ENCODE measurements at regions not wholly inside any gene's neighbourhood (a gene's known extent, or its start where the extent isn't known, plus 50 kb on each side); places are given as distances from the start of the nearest gene placed in this dataset.

- intact Hi-C loops (cut with DNase I), result no loop called here
- no peak overlapping the region for H3K27ac ChIP-seq
- no peak for TF ChIP-seq POLR2AphosphoS5 (IDR thresholded peaks at IDR 0.05; ENCODE audit: insufficient read depth in 1 of 2, low read depth in 1 of 2)
- TF ChIP-seq POLR2A (IDR thresholded peaks at IDR 0.05), result no peak
- TF ChIP-seq, protein P1, sequence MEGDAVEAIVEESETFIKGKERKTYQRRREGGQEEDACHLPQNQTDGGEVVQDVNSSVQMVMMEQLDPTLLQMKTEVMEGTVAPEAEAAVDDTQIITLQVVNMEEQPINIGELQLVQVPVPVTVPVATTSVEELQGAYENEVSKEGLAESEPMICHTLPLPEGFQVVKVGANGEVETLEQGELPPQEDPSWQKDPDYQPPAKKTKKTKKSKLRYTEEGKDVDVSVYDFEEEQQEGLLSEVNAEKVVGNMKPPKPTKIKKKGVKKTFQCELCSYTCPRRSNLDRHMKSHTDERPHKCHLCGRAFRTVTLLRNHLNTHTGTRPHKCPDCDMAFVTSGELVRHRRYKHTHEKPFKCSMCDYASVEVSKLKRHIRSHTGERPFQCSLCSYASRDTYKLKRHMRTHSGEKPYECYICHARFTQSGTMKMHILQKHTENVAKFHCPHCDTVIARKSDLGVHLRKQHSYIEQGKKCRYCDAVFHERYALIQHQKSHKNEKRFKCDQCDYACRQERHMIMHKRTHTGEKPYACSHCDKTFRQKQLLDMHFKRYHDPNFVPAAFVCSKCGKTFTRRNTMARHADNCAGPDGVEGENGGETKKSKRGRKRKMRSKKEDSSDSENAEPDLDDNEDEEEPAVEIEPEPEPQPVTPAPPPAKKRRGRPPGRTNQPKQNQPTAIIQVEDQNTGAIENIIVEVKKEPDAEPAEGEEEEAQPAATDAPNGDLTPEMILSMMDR (IDR thresholded peaks at IDR 0.05), result no peak
- H3K36me3 ChIP-seq, result no peaks in the 10 kb centered on the region
- no peaks in the 10 kb centered on the region for H3K9me3 ChIP-seq
- no peak overlapping the region for H3K4me3 ChIP-seq
- no peaks in the 10 kb centered on the region for H3K4me1 ChIP-seq
- H3K27me3 ChIP-seq, result no peaks in the 10 kb centered on the region
- DNase-seq (ENCODE audit: extremely low spot score in 2 of 2), result no peak
These were observed 370.1 kb downstream of the CD83 start for GRCh38 chr6:14487625-14488024.

DNA sequence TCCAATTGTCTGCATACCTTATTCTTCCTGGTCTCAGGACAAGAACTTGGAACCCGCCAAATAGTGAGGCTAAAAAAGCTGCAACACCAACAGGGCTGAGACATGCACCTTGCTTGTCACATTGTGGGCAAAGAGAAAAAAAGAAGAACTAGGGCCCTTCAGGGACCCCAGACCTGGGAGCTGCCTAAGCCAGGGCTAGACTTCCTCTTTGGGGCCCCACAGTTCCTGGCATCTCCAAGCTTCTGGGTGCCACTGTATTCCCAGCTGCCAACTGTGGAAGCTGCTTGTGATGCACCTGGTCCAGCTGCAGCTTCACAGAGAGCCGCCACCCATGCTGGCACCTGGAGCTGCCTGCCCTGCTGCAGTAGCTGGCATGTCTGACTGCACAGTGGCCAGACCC, 370.6 kb downstream of the CD83 start:
- Histone ChIP-seq H3K4me3 (no peak overlapping the region), H3K4me1 (no peaks in the 10 kb centered on the region), H3K36me3 (no peaks in the 10 kb centered on the region), H3K9me3 (no peaks in the 10 kb centered on the region), H3K27me3 (no peaks in the 10 kb centered on the region), H3K27ac (no peak overlapping the region)
- no peak for TF ChIP-seq POLR2A (IDR thresholded peaks at IDR 0.05)
- TF ChIP-seq POLR2AphosphoS5 (IDR thresholded peaks at IDR 0.05; ENCODE audit: insufficient read depth in 1 of 2, low read depth in 1 of 2), result no peak
- TF ChIP-seq, protein P1 (IDR thresholded peaks at IDR 0.05), result no peak
- no peak for DNase-seq (ENCODE audit: extremely low spot score in 2 of 2)
- intact Hi-C loops (cut with DNase I), result no loop called here

- H3K27ac ChIP-seq, result no peak overlapping the region
- no peak for TF ChIP-seq POLR2AphosphoS5 (IDR thresholded peaks at IDR 0.05; ENCODE audit: insufficient read depth in 1 of 2, low read depth in 1 of 2)
- TF ChIP-seq POLR2A (IDR thresholded peaks at IDR 0.05), result no peak
- TF ChIP-seq, protein P1 (IDR thresholded peaks at IDR 0.05), result no peak
- no peak overlapping the region for H3K4me3 ChIP-seq
- no peaks in the 10 kb centered on the region for H3K4me1 ChIP-seq
- no peaks in the 10 kb centered on the region for H3K9me3 ChIP-seq
- DNase-seq (ENCODE audit: extremely low spot score in 2 of 2), result no peak
- intact Hi-C loops (cut with DNase I), result no loop called here
- no peaks in the 10 kb centered on the region for H3K27me3 ChIP-seq
- H3K36me3 ChIP-seq, result no peaks in the 10 kb centered on the region
These were observed 371.9 kb downstream of the CD83 start for GRCh38 chr6:14489445-14489844.

DNA sequence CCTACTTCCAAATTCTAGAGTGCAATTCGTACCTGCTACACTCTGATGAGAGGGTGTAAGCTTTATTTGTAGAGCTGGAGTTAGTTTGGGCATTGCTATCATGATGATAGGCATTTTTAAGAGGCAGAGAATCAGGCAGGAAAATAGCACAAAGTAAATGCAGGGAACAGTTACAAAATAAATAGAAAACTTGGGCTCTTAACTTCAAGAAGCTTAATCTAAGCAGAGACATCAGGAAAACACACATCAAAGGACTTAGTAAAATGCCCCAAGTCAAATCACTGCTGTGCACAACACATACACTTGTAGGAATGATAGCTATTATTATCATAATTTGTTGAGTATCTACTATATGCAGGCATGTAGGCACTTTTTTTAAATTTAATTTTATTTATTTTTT, 381.2 kb downstream of the CD83 start:
- Histone ChIP-seq H3K27me3 (no peaks in the 10 kb centered on the region), H3K4me1 (no peaks in the 10 kb centered on the region)

GRCh38 chr6:14499309-14499708, 381.7 kb downstream of the CD83 start:
- H3K36me3 ChIP-seq, result no peaks in the 10 kb centered on the region
- no peak overlapping the region for H3K27ac ChIP-seq
- H3K4me3 ChIP-seq, result no peak overlapping the region
- H3K27me3 ChIP-seq, result no peaks in the 10 kb centered on the region
- DNase-seq (ENCODE audit: extremely low spot score in 2 of 2), result no peak
- intact Hi-C loops (cut with DNase I), result no loop called here
- TF ChIP-seq POLR2AphosphoS5 (IDR thresholded peaks at IDR 0.05; ENCODE audit: insufficient read depth in 1 of 2, low read depth in 1 of 2), result no peak
- TF ChIP-seq, protein P1 (IDR thresholded peaks at IDR 0.05), result no peak
- no peak for TF ChIP-seq POLR2A (IDR thresholded peaks at IDR 0.05)
- no peaks in the 10 kb centered on the region for H3K9me3 ChIP-seq
- no peaks in the 10 kb centered on the region for H3K4me1 ChIP-seq

More for the DNA sequence above, 381.2 kb downstream of the CD83 start:
- intact Hi-C loops (cut with DNase I), result no loop called here
- Histone ChIP-seq H3K9me3 (no peaks in the 10 kb centered on the region), H3K36me3 (no peaks in the 10 kb centered on the region), H3K4me3 (no peak overlapping the region), H3K27ac (no peak overlapping the region)
- DNase-seq (ENCODE audit: extremely low spot score in 2 of 2), result no peak
- TF ChIP-seq POLR2A (IDR thresholded peaks at IDR 0.05), result no peak
- TF ChIP-seq, protein P1 (IDR thresholded peaks at IDR 0.05), result no peak
- no peak for TF ChIP-seq POLR2AphosphoS5 (IDR thresholded peaks at IDR 0.05; ENCODE audit: insufficient read depth in 1 of 2, low read depth in 1 of 2)
